Activated T-helper 1 cell treated with anti-CD3 and anti-CD28 coated beads, Interleukin-2, amount 50 U/mL, for 16 hours (primary cell): ENCODE measurements at regions not wholly inside any gene's neighbourhood (a gene's known extent, or its start where the extent isn't known, plus 50 kb on each side); places are given as distances from the start of the nearest gene placed in this dataset.
"Not testable (repeated sequence)": the region's sequence is repeated elsewhere in the genome, so short reads cannot be mapped to it uniquely, and the experiment has no call there.

ENCODE experiments used
- DNase-seq, 2 donors: peaks; one replicate each; pipeline ENCODE4 v3.0.0-alpha.2; 2020; ENCODE audit warnings: low read depth in 1 of 2, low spot score in 1 of 2

DNA sequence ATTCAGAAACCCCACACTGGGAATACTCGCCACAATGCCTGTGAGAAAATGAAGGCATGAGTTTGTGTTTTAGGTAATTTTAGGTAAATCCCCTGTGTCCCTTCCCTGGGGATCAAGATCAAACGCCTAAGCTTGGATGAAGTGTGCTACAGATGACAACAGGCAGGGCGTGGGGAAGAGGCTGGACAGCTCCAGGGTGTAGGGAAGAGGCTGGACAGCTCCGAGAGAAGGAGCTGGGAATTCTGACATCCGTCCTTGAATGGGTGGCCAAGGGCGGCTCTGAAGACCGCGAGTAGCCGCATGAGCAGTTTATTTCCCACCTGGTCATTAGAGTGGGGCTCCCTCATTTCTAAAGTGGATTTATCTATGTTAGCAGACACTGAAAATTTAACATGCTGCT is 109.7 kb downstream of the RAMP3 start:
- no peak for DNase-seq

DNA sequence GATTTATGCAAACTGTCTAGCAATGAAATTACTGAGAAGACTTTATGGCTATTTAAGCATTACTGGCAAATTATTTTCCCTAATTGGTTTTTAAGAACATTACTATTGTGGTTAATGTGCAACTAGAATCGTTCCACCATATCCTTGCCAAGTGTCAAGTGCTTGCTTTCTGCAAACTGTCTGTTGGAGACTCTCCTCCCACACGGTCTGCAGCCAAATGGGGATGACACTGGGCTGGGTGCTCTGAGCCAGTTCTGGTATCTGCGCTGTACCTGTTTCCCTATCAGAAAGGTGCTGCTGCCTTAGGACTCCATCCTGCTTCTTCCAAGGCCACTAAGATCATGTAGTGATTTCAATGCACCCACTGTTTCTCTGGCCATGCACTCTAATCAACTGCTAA is 110.4 kb downstream of the RAMP3 start:
- no peak for DNase-seq

DNA sequence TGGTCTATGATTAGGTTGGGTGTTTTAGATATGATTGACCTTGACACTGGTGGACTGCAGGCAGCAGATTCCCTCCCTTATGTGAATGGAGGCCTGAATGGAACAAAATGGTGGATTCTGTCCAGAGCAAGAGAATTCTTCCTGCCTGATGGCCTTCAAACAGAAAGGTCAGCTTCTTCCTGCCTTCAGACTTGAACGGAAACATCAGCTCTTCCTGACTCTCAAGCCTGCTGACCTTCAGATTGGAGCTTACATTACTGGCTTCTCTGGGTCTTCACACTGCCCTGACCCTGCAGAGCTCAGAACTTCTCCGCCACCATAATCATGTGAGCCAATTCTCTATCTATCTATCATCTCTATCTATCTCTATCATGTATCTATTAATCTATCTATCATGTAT is 111.6 kb downstream of the RAMP3 start:
- no peak for DNase-seq

DNA sequence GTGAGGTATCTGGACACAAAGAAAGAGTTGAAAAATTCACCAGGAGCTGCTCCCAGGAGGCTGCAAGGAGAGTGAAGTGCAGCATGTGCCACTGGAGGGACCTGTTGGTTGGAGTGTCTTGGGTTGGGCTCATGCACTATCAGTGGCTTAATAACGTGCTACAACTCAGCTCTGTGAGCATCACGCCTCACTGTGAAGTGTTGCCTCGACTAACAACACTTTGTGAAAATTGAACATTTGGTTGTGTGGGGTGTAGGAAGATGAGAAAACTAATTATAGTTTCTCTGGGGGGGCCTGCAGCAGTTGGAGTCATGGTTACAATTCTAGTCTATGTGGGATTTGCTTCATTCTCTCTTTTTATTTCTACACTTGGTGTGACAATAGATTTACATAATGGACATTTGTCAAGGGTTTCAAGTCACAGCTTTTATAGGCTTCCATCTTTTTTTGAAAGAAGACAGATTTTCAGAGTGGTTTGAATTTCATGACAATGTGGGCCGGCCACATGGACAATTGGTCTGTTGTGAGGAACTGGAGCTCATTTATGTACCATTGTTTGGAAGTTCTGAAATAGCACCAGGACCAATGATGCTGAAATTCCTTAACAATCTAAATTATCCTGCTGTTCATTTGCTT is 121.3 kb downstream of the RAMP3 start:
- no peak for DNase-seq

DNA sequence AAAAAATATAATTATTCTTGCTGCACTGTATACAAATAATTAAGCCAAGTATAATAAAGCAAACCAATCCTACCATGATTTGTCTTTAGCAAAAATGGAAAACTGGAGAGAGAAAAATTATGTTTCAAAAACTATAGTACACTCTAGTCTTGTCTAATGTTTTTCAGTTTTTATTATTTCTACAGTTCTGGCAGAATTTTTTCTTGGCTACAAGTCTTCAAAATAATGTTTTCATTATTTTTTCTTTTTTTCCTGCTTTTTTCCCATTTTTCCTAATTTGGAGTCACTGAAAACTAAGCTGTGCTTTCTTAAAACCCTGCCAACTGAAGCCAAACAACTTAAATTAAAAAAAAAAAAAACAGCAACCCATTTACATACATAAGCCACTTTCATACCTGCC is 132.0 kb downstream of the RAMP3 start:
- not testable (repeated sequence) for DNase-seq

DNA sequence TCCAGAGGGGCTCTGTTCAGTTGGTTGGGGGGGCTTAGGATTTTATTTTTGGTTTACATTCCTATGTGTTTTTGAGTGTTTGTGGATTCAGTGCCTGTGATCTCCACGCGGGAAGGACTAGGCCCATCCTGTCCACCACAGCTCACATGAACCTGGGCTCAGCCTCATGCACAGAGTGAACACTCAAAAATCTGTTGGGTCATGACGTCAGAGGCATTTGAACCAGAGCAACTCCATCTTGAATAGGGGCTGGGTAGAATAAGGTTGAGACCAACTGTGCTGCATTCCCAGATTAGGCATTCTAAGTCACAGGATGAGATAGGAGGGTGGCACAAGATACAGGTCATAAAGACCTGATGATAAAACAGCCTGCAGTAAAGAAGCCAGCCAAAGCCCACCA is 133.3 kb downstream of the RAMP3 start:
- DNase-seq: no peak

DNA sequence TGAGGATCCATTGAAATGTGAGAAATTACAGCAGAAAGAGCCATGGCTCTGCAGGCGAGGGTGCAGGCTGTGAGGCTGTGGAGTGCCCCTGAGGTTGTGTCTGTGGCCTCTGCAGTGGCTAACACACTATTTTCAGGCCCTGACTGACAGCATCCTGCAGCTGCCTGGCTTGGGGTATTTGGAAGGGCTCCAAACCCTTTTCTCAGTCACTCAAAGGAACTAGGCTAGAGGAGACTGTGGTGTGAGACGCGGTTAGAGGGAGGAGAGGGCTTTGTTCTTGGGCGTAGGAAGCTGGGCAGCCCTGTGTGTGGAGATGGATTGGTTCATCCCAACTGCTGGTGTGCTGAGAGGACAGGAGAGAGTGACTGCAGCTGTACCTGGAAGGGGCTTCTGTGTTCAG is 134.9 kb downstream of the RAMP3 start:
- no peak for DNase-seq

DNA sequence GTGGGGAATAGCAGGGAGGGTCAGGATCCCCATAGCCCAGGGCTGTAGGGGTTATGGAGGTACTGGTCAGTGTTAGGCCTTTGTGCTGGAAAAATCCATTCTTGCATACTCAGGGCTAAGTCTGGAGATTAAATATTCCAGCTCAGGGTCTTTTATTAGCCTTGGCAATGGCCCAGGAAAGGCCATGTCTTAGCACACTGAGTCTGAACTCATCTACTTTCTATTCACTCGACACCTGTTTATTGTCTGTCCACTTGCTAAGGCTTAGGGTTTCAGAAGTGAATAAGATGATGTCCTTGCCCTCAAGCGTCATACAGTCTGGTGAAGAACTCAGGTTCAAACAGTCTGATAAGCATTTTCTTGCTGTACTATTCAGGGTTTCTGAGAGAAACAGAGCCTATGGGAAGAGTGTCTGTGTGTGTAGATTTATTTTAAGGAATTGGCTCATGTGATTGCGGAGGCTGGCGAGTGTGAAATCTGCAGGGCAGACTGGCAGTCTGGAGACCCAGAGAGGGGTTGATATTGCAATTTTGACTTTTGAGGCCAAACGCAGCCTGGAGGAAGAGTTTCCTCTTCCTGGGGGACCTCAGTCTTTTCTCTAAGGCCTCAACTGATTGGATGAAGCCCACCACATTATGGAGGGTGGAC is 135.8 kb downstream of the RAMP3 start:
- DNase-seq: no peak

DNA sequence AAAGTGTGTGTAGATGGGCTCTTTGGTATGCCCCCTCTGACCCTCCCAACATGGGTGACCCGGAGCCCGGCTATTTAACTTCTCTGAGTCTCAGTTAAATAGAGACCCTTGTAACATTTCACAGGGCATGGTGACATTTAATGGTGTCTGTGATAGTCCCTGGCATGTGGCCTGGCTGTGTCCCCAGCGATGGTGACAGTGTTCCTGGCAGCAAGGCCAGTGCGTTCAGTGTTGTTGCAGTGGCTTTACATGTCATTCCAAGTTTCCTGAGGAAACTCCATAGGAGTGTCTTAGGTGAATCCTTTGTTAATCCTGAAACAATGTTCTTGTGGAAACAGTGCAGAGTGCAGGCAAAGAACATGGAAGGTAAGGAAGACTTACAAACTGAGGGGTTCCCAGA is 137.0 kb downstream of the RAMP3 start:
- no peak for DNase-seq

DNA sequence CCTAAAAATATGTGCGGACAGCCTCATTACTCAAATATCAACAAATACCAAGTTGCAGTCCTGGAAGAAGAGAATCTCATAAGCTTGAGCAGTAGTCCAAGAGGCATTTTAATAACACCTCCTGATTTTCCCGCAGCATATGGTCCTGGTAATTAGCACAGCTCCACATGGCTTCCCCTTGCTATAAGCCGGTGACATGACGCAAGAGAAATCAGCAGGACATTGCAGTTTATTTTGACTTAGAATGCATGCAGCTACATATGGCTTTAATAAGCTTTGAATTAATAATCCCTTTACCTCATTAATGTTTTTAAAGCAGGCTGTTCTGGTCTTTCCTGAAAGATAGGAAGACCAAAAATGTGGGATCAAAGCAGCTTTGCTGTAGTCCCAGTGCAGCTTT is 137.6 kb downstream of the RAMP3 start:
- no peak for DNase-seq

DNA sequence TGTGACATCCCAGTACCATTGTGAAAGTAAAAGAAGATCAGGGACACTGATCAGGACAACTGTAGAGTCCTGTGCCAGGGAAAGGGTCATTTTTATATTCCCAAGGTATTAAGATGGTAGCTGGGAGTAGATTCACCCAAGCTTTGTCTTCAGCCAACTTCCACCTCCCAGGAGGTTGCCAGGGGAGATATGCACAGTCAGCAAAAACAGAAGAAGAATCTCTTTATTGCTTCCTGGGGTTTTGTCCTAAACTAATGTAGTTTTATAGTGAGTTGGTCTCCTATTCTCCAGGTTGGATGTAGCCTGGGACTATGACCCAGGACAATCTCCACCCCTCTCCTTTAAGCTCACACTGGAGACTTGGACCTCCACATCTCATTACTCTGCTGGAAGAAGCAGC is 139.2 kb downstream of the RAMP3 start:
- DNase-seq: no peak

DNA sequence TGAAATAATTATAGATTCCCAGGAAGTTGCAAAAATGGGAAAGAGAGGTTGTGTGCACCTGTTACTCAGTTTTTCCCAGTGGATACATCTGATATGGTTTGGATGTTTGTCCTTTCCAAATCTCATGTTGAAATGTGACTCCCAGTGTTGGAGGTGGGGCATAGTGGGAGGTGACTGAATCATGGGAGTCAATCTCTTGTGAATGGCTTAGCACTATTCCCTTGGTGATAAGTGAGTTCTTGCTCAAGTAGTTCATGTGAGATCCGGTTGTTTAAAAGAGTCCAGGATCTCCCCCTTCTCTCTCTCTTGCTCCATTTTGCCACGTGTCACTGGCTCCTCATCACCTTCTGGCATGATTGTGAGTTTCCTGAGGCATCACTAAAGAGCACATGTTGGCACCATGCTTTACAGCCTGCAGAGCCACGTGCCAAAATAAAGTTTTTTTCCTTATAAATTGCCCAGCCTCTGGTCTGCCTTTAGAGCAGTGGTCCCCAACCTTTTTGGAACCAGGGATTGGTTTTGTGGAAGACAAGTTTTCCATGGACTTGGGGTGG is 149.2 kb downstream of the RAMP3 start:
- no peak for DNase-seq

DNA sequence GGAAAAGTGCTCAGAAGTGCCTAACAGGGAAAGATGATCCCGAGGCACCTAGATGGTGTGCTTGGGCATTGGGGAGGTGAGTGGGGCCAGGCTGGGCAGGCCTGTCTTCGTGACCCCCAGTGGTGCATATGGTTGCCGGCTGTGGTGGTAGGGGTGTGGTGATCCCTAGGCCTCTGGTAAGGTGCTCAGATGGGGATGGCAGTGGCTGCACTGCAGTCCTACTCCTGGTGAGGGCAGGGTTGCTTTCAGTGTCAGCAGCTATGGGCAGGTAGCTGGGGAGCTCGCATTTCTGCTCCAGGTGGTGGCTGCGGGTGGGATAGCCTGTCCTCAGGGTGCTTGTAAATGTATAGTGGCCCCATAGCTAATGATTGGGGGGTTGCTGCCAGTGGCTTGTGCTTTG is 154.0 kb downstream of the RAMP3 start:
- no peak for DNase-seq

DNA sequence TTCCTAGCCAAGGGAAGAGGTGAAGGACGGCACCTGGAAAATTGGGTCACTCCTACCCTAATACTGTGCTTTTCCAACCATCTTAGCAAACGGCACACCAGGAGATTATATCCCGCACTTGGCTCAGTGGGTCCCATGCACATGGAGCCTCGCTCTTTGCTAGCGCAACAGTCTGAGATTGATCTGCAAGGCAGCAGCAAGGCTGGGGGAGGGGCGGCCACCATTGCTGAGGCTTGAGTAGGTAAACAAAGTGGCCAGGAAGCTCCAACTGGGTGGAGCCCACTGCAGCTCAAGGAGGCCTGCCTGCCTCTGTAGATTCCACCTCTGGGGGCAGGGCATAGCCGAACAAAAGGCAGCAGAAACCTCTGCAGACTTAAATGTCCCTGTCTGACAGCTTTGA is 157.9 kb downstream of the RAMP3 start:
- not testable (repeated sequence) for DNase-seq

DNA sequence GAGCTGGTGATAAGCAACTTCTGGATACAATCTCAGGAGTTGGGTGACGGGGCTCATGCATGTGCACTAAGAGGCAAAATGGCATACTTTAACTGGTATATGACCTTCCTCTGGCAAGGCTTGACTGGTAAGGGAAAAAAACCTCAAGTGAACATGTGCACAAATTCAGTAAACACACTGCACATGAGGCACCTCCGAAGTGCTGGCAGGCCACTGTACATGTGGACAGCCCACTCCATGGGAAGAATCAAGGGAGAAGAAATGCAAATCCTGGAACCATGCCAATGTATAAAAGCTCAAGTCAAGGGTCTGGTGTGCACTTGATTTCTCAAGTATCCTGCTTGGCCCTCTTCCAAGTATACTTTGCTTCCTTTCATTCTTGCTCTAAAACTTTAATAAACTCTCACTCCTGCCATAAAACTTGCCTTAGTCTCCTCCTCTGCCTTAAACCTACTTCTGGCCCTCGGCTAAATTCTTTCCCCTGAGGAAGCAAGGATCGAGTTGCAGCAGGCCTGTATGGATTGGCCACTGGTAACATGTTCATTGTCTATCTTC is 167.2 kb downstream of the RAMP3 start:
- DNase-seq: no peak

DNA sequence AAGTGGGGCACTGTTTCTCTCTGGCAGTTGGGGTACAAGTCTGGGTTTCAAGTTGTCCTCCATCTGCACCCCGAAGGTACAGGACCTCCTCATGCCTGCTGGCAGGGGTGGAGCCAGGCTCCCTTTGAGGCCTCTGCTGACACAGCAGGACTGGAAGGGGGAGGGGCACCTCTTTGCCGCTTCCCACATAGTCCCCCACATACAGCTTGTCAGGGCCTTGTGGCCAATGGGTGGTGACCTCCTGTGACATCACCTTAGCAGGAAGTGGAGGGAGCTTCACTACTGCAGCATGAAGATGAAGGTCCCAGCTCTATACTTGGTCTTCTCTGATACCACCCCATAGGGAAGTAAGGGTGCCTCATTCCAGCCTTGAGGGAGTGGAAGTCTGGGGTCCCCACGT is 167.8 kb downstream of the RAMP3 start:
- DNase-seq: no peak

DNA sequence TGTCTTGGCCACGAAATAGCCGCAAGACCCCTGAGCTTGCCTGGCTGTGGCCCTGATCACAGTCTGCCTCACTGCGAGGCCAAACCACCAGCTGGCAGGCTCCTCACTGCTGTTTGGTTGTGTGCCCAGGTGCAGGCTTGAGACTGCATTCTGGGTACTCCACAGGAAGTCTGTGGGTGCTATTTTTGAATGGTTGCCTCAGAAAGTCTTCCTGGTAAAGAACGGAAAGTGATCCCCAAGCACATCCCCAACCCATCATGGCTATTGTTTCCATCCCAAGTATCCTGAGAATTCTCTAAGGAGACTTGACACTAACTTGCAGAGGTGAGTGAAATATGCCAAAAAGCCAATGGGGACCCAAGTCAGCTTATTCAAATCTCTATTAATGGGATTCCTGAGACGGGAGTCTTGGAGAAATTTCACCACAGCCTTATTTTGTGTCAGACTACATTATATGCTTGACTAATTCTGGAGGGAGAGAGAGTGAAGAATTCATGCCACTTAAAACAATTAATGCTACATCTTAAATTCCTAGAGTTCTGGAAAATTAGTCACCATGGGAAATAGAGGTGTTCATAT is 170.9 kb downstream of the RAMP3 start:
- DNase-seq: no peak

DNA sequence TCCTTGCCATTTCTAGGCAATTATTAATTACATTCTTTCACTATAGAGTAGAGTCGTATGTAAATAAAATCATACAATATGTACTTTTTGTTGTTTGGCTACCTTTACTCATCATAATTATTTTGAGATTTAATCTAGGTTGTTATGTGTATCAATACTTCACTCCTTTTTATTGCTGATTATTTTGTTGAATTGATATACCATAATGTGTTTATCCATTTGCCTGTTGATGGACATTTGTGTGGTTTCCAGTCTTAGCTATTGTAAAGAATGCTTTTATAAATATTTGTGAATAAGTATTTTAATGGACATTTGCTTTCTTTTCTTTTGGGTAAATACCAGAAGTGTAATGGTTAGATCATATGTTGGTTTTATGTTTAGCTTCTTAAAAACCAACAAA is 174.0 kb downstream of the RAMP3 start:
- no peak for DNase-seq

DNA sequence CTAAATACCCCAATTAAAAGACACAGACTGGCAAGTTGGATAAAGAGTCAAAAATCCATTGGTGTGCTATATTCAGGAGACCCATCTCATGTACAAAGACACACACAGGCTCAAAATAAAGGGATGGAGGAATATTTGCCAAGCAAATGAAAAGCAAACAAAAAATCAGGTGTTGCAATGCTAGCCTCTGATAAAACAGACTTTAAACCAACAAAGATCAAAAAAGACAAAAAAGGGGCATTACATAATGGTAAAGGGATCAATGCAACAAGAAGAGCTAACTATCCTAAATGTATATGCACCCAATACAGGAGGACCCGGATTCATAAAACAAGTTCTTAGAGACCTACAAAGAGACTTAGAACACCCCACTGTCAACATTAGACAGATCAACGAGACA is 177.4 kb downstream of the RAMP3 start:
- not testable (repeated sequence) for DNase-seq

DNA sequence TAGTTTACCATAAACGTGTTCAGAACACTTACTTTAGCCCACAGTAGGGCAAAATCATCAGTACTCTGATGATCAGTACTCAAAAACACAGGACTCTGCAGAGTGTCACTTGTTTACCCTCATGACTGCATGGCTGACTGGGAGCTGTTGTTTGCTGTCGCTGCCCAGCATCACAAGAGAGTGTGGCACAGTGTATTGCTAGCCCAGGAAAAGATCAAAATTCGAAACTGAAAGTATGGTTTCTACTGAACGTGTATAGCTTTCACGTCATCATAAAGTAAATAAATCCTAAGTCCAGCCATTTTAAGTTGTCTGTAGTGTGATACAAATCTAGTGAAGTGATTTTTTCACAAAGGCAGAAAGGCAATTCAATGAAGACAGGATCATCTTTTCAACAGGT is 184.6 kb downstream of the RAMP3 start:
- no peak for DNase-seq

DNA sequence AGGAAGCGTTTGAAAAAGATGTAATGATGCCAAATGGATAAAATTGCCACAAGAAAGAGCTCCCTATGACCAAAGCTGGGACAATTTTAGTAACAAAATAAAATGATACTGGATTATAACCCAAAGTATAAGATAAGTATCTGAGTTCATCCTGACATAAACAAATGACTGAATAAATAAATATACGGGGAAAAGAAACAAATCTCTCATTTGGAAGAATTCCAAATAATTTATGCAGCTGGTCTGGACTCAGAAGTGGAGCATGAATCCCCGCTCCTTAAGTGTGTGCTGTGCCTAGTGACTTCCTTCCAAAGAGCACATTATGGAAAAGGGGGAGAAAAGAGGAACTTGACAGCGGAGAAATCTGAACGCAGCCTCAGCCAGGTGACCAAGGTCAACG is 186.2 kb downstream of the RAMP3 start:
- DNase-seq: no peak

DNA sequence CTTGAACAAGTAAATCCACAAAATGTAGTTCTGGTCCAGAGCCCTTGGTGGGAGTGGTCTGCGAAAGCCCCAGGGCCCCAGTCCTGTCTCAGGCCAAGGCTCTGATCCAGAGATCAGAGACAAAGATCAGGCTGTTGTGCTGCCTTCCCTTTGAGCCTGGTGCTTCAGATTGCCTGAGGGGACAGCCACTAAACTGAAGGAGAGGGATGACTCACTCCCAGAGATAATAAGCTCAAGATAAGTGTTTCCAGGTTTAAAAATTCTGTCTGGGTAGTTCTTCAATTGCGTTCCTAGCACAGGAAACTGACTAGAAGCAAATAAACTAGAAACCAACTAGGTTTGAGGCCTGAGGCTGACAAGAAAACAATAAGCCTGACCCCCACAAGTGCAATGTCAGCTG is 190.2 kb downstream of the RAMP3 start:
- no peak for DNase-seq
